ENCODE measurements at regions not wholly inside any gene's neighbourhood (a gene's known extent, or its start where the extent isn't known, plus 50 kb on each side); places are given as distances from the start of the nearest gene placed in this dataset.

- DNase-seq = no peak
- in situ Hi-C loops (cut with MboI; ENCODE audit: low pct_ligation_motif_present in 1 of 4, low pct_unique_long_range_greater_than_20kb in 1 of 4, low sequenced_read_pairs in 3 of 4) = no loop called here
- 20 to 29% methylated on average over 1 of the region's 1 CpG for WGBS, 2 donors (ENCODE audit: low coverage in 1 of 2)
These were observed 69.7 kb downstream of the GLYATL1 start for GRCh38 chr11:59008947-59009346.

GRCh38 chr11:59009661-59010060 is 70.4 kb downstream of the GLYATL1 start:
- no peak overlapping the region for H3K27ac ChIP-seq
- in situ Hi-C loops (cut with MboI; ENCODE audit: low pct_ligation_motif_present in 1 of 4, low pct_unique_long_range_greater_than_20kb in 1 of 4, low sequenced_read_pairs in 3 of 4) = no loop called here

More at GRCh38 chr11:59008947-59009346, 69.7 kb downstream of the GLYATL1 start:
- Histone ChIP-seq H3K4me1 (no peaks in the 10 kb centered on the region), H3K9me3 (no peaks in the 10 kb centered on the region), H3K4me3 (no peak overlapping the region), H3K27me3 (no peaks in the 10 kb centered on the region), H3K36me3 (no peaks in the 10 kb centered on the region), H3K27ac (no peak overlapping the region)
- TF ChIP-seq POLR2A (IDR thresholded peaks at IDR 0.05) = no peak
- no peak for TF ChIP-seq POLR2AphosphoS5 (IDR thresholded peaks at IDR 0.05)
- TF ChIP-seq, protein P1, sequence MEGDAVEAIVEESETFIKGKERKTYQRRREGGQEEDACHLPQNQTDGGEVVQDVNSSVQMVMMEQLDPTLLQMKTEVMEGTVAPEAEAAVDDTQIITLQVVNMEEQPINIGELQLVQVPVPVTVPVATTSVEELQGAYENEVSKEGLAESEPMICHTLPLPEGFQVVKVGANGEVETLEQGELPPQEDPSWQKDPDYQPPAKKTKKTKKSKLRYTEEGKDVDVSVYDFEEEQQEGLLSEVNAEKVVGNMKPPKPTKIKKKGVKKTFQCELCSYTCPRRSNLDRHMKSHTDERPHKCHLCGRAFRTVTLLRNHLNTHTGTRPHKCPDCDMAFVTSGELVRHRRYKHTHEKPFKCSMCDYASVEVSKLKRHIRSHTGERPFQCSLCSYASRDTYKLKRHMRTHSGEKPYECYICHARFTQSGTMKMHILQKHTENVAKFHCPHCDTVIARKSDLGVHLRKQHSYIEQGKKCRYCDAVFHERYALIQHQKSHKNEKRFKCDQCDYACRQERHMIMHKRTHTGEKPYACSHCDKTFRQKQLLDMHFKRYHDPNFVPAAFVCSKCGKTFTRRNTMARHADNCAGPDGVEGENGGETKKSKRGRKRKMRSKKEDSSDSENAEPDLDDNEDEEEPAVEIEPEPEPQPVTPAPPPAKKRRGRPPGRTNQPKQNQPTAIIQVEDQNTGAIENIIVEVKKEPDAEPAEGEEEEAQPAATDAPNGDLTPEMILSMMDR (IDR thresholded peaks at IDR 0.05) = no peak
- no peak for TF ChIP-seq EP300 (IDR thresholded peaks at IDR 0.05; ENCODE audit: low read depth)
- intact Hi-C loops (cut with DNase I; ENCODE audit: low total_unique reads) = no loop called here

DNA sequence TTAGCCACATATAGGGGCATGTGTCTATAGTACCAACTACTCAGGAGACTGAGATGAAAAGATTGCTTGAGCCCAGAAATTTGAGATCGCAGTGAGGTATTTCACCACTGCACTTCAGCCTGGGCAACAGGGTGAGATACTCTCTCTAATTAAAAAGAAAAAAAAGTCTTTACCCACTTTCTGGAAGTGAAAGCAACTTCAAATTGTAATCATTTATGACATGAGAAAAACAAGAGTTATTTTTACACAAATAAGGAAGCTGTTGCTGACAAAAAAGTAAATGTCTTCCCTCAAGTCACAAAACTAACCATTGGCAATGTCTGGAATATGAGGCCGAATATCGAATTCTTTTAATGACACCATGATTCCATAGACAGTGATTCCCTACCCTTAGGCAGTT is 71.4 kb downstream of the GLYATL1 start:
- Histone ChIP-seq H3K36me3 (no peaks in the 10 kb centered on the region), H3K4me3 (no peak overlapping the region), H3K9me3 (no peaks in the 10 kb centered on the region), H3K4me1 (no peaks in the 10 kb centered on the region), H3K27me3 (no peaks in the 10 kb centered on the region), H3K27ac (no peak overlapping the region)
- no peak for DNase-seq
- TF ChIP-seq POLR2A (IDR thresholded peaks at IDR 0.05) = no peak
- TF ChIP-seq, protein P1 (IDR thresholded peaks at IDR 0.05) = no peak
- no peak for TF ChIP-seq EP300 (IDR thresholded peaks at IDR 0.05; ENCODE audit: low read depth)
- no peak for TF ChIP-seq POLR2AphosphoS5 (IDR thresholded peaks at IDR 0.05)
- in situ Hi-C loops (cut with MboI; ENCODE audit: low pct_ligation_motif_present in 1 of 4, low pct_unique_long_range_greater_than_20kb in 1 of 4, low sequenced_read_pairs in 3 of 4) = no loop called here
- WGBS, 2 donors (ENCODE audit: low coverage in 1 of 2) = 86 to 89% methylated on average over 3 of the region's 3 CpGs
- intact Hi-C loops (cut with DNase I; ENCODE audit: low total_unique reads) = no loop called here

More at GRCh38 chr11:59009661-59010060, 70.4 kb downstream of the GLYATL1 start:
- Histone ChIP-seq H3K9me3 (no peaks in the 10 kb centered on the region), H3K4me1 (no peaks in the 10 kb centered on the region), H3K36me3 (no peaks in the 10 kb centered on the region), H3K27me3 (no peaks in the 10 kb centered on the region), H3K4me3 (no peak overlapping the region)
- WGBS, 2 donors (ENCODE audit: low coverage in 1 of 2) = 37 to 45% methylated on average over 2 of the region's 2 CpGs
- no peak for DNase-seq
- TF ChIP-seq POLR2AphosphoS5 (IDR thresholded peaks at IDR 0.05) = no peak
- no peak for TF ChIP-seq POLR2A (IDR thresholded peaks at IDR 0.05)
- no peak for TF ChIP-seq EP300 (IDR thresholded peaks at IDR 0.05; ENCODE audit: low read depth)
- TF ChIP-seq, protein P1 (IDR thresholded peaks at IDR 0.05) = no peak
- intact Hi-C loops (cut with DNase I; ENCODE audit: low total_unique reads) = no loop called here

GRCh38 chr11:59011655-59012397 is 72.5 kb downstream of the GLYATL1 start:
- 60 to 62% methylated on average over 1 to 3 of the region's 3 CpGs for WGBS, 2 donors (ENCODE audit: low coverage in 1 of 2)
- Histone ChIP-seq H3K27ac (no peak overlapping the region), H3K4me1 (no peaks in the 10 kb centered on the region), H3K27me3 (no peaks in the 10 kb centered on the region), H3K9me3 (no peaks in the 10 kb centered on the region), H3K4me3 (no peak overlapping the region), H3K36me3 (no peaks in the 10 kb centered on the region)
- intact Hi-C loops (cut with DNase I; ENCODE audit: low total_unique reads) (no loop called here), in situ Hi-C loops (cut with MboI; ENCODE audit: low pct_ligation_motif_present in 1 of 4, low pct_unique_long_range_greater_than_20kb in 1 of 4, low sequenced_read_pairs in 3 of 4) (no loop called here)
- TF ChIP-seq POLR2AphosphoS5 (IDR thresholded peaks at IDR 0.05) = no peak
- no peak for TF ChIP-seq POLR2A (IDR thresholded peaks at IDR 0.05)
- TF ChIP-seq, protein P1 (IDR thresholded peaks at IDR 0.05) = no peak
- no peak for TF ChIP-seq EP300 (IDR thresholded peaks at IDR 0.05; ENCODE audit: low read depth)
- no peak for DNase-seq
